ENCODE measurements at regions not wholly inside any gene's neighbourhood (a gene's known extent, or its start where the extent isn't known, plus 50 kb on each side); places are given as distances from the start of the nearest gene placed in this dataset.

- Mint-ChIP-seq H3K27ac (no peak overlapping the region), H3K36me3 (ENCODE audit: low read depth) (no peaks in the 10 kb centered on the region), H3K27me3 (no peaks in the 10 kb centered on the region), H3K4me1 (ENCODE audit: low read depth) (no peaks in the 10 kb centered on the region), H3K9me3 (peaks cover 6% of the 10 kb centered on the region), H3K4me3 (no peak overlapping the region)
- DNase-seq, result no peak
Measured at GRCh38 chr2:165033402-165033801, 78.1 kb upstream of the SLC38A11 start.

GRCh38 chr2:165032559-165032958, 77.2 kb upstream of the SLC38A11 start:
- Mint-ChIP-seq H3K36me3 (ENCODE audit: low read depth) (no peaks in the 10 kb centered on the region), H3K4me3 (no peak overlapping the region), H3K27ac (no peak overlapping the region), H3K4me1 (ENCODE audit: low read depth) (no peaks in the 10 kb centered on the region), H3K9me3 (no peaks in the 10 kb centered on the region), H3K27me3 (no peaks in the 10 kb centered on the region)
- DNase-seq, result no peak

- no peaks in the 10 kb centered on the region for H3K9me3 Mint-ChIP-seq
- peaks cover 3% of the 10 kb centered on the region for H3K27me3 Mint-ChIP-seq
- H3K27ac Mint-ChIP-seq, result no peak overlapping the region
- no peaks in the 10 kb centered on the region for H3K36me3 Mint-ChIP-seq (ENCODE audit: low read depth)
- no peaks in the 10 kb centered on the region for H3K4me1 Mint-ChIP-seq (ENCODE audit: low read depth)
- no peak for DNase-seq
- H3K4me3 Mint-ChIP-seq, result no peak overlapping the region
Measured at GRCh38 chr2:165024199-165024598, 68.9 kb upstream of the SLC38A11 start.

GRCh38 chr2:165022781-165023180, 67.5 kb upstream of the SLC38A11 start:
- H3K36me3 Mint-ChIP-seq (ENCODE audit: low read depth), result no peaks in the 10 kb centered on the region
- H3K4me3 Mint-ChIP-seq, result no peak overlapping the region
- H3K27ac Mint-ChIP-seq, result no peak overlapping the region
- H3K9me3 Mint-ChIP-seq, result no peaks in the 10 kb centered on the region
- H3K27me3 Mint-ChIP-seq, result peaks cover 3% of the 10 kb centered on the region
- DNase-seq, result no peak
- no peaks in the 10 kb centered on the region for H3K4me1 Mint-ChIP-seq (ENCODE audit: low read depth)

GRCh38 chr2:165017966-165018596, 62.8 kb upstream of the SLC38A11 start:
- no peak for DNase-seq
- no peaks in the 10 kb centered on the region for H3K9me3 Mint-ChIP-seq

GRCh38 chr2:165016772-165017411, 61.6 kb upstream of the SLC38A11 start:
- no peaks in the 10 kb centered on the region for H3K4me1 Mint-ChIP-seq (ENCODE audit: low read depth)
- DNase-seq, result no peak

More at GRCh38 chr2:165017966-165018596, 62.8 kb upstream of the SLC38A11 start:
- no peaks in the 10 kb centered on the region for H3K36me3 Mint-ChIP-seq (ENCODE audit: low read depth)
- H3K4me1 Mint-ChIP-seq (ENCODE audit: low read depth), result no peaks in the 10 kb centered on the region
- no peak overlapping the region for H3K27ac Mint-ChIP-seq
- H3K27me3 Mint-ChIP-seq, result peaks cover 3% of the 10 kb centered on the region
- no peak overlapping the region for H3K4me3 Mint-ChIP-seq

GRCh38 chr2:165015052-165015642, 59.8 kb upstream of the SLC38A11 start:
- H3K27me3 Mint-ChIP-seq, result peaks cover 4% of the 10 kb centered on the region
- no peaks in the 10 kb centered on the region for H3K9me3 Mint-ChIP-seq
- H3K4me3 Mint-ChIP-seq, result no peak overlapping the region
- H3K4me1 Mint-ChIP-seq (ENCODE audit: low read depth), result no peaks in the 10 kb centered on the region
- no peak overlapping the region for H3K27ac Mint-ChIP-seq
- no peaks in the 10 kb centered on the region for H3K36me3 Mint-ChIP-seq (ENCODE audit: low read depth)
- DNase-seq, result peak; percentile 54

More at GRCh38 chr2:165016772-165017411, 61.6 kb upstream of the SLC38A11 start:
- Mint-ChIP-seq H3K27ac (no peak overlapping the region), H3K9me3 (no peaks in the 10 kb centered on the region), H3K36me3 (ENCODE audit: low read depth) (no peaks in the 10 kb centered on the region), H3K4me3 (no peak overlapping the region), H3K27me3 (peaks cover 3% of the 10 kb centered on the region)

- H3K27me3 Mint-ChIP-seq, result peaks cover 7% of the 10 kb centered on the region
- H3K27ac Mint-ChIP-seq, result no peak overlapping the region
- H3K36me3 Mint-ChIP-seq (ENCODE audit: low read depth), result no peaks in the 10 kb centered on the region
- H3K4me3 Mint-ChIP-seq, result no peak overlapping the region
- DNase-seq, result no peak
- H3K9me3 Mint-ChIP-seq, result no peaks in the 10 kb centered on the region
- no peaks in the 10 kb centered on the region for H3K4me1 Mint-ChIP-seq (ENCODE audit: low read depth)
Measured at GRCh38 chr2:165013944-165014619, 58.8 kb upstream of the SLC38A11 start.

- Mint-ChIP-seq H3K27ac (no peak overlapping the region), H3K9me3 (no peaks in the 10 kb centered on the region), H3K36me3 (ENCODE audit: low read depth) (no peaks in the 10 kb centered on the region), H3K4me1 (ENCODE audit: low read depth) (no peaks in the 10 kb centered on the region), H3K4me3 (no peak overlapping the region), H3K27me3 (peaks cover 17% of the 10 kb centered on the region)
- no peak for DNase-seq
Measured at GRCh38 chr2:165011199-165011598, 55.9 kb upstream of the SLC38A11 start.

GRCh38 chr2:165010556-165010955, 55.2 kb upstream of the SLC38A11 start:
- H3K4me1 Mint-ChIP-seq (ENCODE audit: low read depth), result no peaks in the 10 kb centered on the region
- no peaks in the 10 kb centered on the region for H3K9me3 Mint-ChIP-seq
- H3K36me3 Mint-ChIP-seq (ENCODE audit: low read depth), result no peaks in the 10 kb centered on the region
- no peak overlapping the region for H3K4me3 Mint-ChIP-seq
- no peak for DNase-seq
- no peak overlapping the region for H3K27ac Mint-ChIP-seq
- H3K27me3 Mint-ChIP-seq, result peaks cover 20% of the 10 kb centered on the region

GRCh38 chr2:165009466-165009865, 54.1 kb upstream of the SLC38A11 start:
- Mint-ChIP-seq H3K36me3 (ENCODE audit: low read depth) (no peaks in the 10 kb centered on the region), H3K9me3 (no peaks in the 10 kb centered on the region), H3K4me1 (ENCODE audit: low read depth) (no peaks in the 10 kb centered on the region), H3K27ac (no peak overlapping the region), H3K27me3 (peaks cover 23% of the 10 kb centered on the region), H3K4me3 (no peak overlapping the region)
- DNase-seq, result no peak

- H3K36me3 Mint-ChIP-seq (ENCODE audit: low read depth), result no peaks in the 10 kb centered on the region
- no peak overlapping the region for H3K4me3 Mint-ChIP-seq
- H3K27ac Mint-ChIP-seq, result no peak overlapping the region
- no peaks in the 10 kb centered on the region for H3K9me3 Mint-ChIP-seq
- no peak for DNase-seq
- peaks cover 23% of the 10 kb centered on the region for H3K27me3 Mint-ChIP-seq
- no peaks in the 10 kb centered on the region for H3K4me1 Mint-ChIP-seq (ENCODE audit: low read depth)
Measured at GRCh38 chr2:165008730-165009315, 53.5 kb upstream of the SLC38A11 start.

- Mint-ChIP-seq H3K27me3 (peaks cover 23% of the 10 kb centered on the region), H3K4me3 (no peak overlapping the region), H3K36me3 (ENCODE audit: low read depth) (no peaks in the 10 kb centered on the region), H3K9me3 (no peaks in the 10 kb centered on the region), H3K4me1 (ENCODE audit: low read depth) (no peaks in the 10 kb centered on the region), H3K27ac (no peak overlapping the region)
- DNase-seq, result no peak
Measured at GRCh38 chr2:165007161-165007744, 51.9 kb upstream of the SLC38A11 start.

Data from activated T-cell treated with anti-CD3 and anti-CD28 coated beads, Interleukin-2, amount 50 U/mL, for 24 hours (primary cell).